ENCODE measurements at regions not wholly inside any gene's neighbourhood (a gene's known extent, or its start where the extent isn't known, plus 50 kb on each side); places are given as distances from the start of the nearest gene placed in this dataset.

DNA sequence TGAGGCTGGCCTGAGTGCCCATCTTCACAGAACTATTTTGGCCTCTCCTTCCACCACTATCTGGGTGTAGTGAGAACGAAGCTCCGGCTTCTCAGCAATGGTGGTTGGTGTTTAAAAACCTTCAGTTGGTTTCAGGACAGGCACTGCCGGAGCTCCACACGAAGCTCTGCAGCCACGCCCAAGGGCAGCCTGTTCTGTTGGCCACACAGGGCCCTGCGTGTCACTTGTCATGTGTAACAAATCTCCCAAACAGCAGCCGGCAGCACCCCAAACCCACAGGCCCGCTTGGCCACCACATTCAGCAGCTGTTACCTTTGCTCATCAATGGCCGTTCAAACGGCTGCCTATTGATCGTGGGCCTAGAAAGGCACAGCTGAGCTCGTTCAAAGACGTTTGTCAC lies 97.5 kb downstream of the ERMARD start:
- no peak for DNase-seq (ENCODE audit: low read depth)
- TF ChIP-seq, protein P1, sequence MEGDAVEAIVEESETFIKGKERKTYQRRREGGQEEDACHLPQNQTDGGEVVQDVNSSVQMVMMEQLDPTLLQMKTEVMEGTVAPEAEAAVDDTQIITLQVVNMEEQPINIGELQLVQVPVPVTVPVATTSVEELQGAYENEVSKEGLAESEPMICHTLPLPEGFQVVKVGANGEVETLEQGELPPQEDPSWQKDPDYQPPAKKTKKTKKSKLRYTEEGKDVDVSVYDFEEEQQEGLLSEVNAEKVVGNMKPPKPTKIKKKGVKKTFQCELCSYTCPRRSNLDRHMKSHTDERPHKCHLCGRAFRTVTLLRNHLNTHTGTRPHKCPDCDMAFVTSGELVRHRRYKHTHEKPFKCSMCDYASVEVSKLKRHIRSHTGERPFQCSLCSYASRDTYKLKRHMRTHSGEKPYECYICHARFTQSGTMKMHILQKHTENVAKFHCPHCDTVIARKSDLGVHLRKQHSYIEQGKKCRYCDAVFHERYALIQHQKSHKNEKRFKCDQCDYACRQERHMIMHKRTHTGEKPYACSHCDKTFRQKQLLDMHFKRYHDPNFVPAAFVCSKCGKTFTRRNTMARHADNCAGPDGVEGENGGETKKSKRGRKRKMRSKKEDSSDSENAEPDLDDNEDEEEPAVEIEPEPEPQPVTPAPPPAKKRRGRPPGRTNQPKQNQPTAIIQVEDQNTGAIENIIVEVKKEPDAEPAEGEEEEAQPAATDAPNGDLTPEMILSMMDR (conservative IDR thresholded peaks at IDR 0.05; ENCODE audit: control insufficient read depth, insufficient read depth, low read depth, low read length) = no peak
- no peak overlapping the region for H3K4me3 ChIP-seq (ENCODE audit: control insufficient read depth, low read depth, low read length)

DNA sequence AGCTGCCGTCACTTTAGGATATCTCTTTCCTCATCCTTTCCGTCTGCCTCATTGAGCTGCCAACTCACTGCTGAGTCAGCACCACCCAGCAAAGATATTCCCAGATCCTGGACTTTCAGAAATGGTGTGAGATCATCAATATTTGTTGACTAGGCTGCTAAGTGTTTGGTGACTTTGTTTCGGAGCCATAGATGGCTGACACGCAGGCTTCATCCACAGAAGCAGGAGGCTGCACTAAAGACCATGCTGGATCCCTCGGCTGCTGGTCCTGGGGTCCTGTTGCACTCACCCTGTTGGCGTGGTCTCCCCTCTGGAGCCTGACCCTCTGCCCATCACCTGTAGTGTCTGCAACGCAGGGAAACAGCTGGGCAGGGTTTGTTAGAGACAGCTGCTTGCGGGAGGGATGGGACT lies 96.5 kb downstream of the ERMARD start:
- no peak overlapping the region for H3K4me3 ChIP-seq (ENCODE audit: control insufficient read depth, low read depth, low read length)
- TF ChIP-seq, protein P1 (conservative IDR thresholded peaks at IDR 0.05; ENCODE audit: control insufficient read depth, insufficient read depth, low read depth, low read length) = no peak
- DNase-seq (ENCODE audit: low read depth) = peak; percentile 26

DNA sequence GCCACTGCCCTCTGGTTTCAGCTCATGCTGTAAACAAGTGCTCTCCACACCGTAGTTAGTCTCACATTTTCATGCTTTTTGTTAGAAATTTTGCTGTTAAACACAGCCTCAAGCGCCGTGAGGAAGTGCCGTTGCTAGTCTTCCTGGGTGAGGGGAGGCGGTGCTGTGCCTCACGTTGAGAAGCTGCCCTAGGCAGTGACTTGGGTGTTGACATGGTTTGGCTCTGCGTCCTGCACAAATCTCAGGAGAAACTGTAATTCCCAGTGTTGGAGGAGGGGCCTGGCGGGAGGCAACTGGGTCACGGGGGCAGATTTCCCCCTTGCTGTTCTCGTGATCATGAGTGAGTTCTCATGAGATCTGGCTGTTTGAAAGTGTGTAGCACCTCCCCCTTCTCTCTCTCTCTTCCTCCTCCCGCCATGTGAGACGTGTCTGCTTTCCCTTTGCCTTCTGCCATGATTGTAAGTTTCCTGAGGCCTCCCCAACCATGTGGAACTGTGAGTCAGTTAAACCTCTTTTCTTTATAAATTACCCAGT lies 95.8 kb downstream of the ERMARD start:
- H3K4me3 ChIP-seq (ENCODE audit: control insufficient read depth, low read depth, low read length) = no peak overlapping the region
- TF ChIP-seq, protein P1 (conservative IDR thresholded peaks at IDR 0.05; ENCODE audit: control insufficient read depth, insufficient read depth, low read depth, low read length) = no peak
- no peak for DNase-seq (ENCODE audit: low read depth)

DNA sequence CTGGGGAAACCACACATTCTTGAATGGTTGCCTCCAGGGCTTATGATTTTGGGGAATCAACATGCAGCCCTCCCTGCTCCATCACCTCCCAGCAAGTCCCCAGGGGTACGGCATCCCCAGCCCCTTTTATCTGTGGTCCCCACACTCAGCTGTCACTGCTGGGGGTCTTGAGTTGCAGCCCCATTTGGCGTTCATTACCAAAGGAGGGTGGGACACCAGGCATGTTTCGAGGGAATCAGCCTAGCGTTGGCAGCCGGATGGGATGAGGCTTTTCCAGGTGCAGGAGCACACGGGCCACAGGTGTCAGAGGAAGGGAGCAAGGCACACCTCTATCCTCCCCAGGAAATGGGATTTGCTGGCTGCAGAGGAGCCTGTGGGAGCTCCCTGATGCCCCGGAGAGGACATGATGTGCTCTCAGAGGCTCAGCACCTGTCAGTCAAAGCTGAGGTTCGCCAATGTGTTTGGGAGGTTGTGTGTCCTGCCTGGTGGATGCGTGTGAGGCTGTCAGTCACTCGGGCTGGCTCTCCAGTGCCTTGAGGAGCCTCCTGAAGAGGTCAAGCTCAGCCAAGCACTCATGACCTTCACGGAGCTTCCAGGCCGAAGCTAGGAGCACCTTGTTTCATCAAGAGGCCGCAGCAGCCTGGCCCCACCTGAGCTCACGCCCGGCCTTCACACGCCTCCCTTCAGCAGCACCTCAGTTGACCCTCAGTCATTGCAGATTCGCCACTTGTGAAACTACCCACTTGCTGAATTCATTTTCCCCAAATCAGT lies 95.0 kb downstream of the ERMARD start:
- DNase-seq (ENCODE audit: low read depth) = no peak
- no peak overlapping the region for H3K4me3 ChIP-seq (ENCODE audit: control insufficient read depth, low read depth, low read length)
- TF ChIP-seq, protein P1 (conservative IDR thresholded peaks at IDR 0.05; ENCODE audit: control insufficient read depth, insufficient read depth, low read depth, low read length) = no peak

DNA sequence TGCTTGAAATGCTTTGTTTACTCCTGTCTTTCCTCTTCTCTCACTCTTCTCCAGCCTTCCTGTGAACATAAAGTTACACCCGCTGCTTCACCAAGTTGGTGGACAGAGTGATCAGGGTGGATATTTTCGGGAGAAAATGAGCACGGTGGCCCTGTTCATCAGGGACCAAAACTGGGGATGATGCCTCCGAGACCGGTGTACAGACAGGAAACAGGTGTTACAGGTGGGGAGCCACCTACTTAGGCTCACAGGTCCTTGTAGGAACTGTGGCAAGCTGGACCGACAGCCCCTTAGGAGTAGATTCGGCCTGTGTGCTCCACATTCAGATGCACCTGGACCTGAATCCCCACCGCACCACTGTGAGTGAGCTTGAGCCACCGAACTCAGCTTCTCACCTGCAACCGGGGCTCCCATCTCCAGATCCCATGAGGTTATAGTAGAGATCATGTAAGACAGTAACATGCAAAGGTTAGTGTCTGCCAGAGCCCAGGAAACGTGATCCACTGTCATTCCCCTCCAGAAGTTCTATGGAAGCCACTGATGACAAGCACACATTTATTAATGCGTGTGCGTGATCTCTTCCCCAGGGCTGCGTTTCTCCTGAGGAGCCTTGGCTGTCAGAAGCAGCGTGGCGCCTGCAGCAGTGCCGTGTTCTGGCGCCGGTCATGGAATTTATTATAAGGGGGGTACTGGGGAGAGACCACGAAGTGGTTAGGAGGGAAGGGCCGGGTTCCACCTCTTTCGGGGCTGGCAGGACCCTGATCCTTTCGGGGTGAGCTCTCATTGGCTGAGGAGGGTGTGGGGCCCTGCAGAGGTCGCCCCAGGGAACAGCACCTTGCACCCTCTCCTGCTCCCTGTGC lies 94.2 kb downstream of the ERMARD start:
- DNase-seq (ENCODE audit: low read depth) = no peak
- TF ChIP-seq, protein P1 (conservative IDR thresholded peaks at IDR 0.05; ENCODE audit: control insufficient read depth, insufficient read depth, low read depth, low read length) = no peak
- no peak overlapping the region for H3K4me3 ChIP-seq (ENCODE audit: control insufficient read depth, low read depth, low read length)

DNA sequence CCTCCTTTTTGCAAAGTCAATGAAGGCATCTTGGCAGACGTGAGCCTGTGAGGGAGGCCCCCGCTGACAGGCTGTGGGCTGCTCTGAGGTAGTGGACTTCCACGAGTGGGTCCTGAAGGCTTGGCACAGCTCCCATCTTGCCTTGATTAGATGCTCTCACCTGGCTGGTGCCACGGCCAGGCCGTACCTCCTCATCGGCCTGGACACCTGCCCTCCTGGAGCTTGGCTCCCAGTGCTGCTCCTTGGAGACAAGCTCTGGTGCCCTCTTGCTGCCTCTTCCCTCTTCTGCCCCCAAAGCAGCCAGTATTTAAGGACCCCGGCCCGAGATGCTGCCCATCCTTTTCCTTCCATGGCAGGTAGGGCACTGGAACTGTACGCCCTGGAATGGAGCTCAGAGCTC lies 93.5 kb downstream of the ERMARD start:
- TF ChIP-seq, protein P1 (conservative IDR thresholded peaks at IDR 0.05; ENCODE audit: control insufficient read depth, insufficient read depth, low read depth, low read length) = no peak
- no peak for DNase-seq (ENCODE audit: low read depth)
- no peak overlapping the region for H3K4me3 ChIP-seq (ENCODE audit: control insufficient read depth, low read depth, low read length)

Measured in fibroblast of mammary gland (primary cell).